ENCODE measurements at regions not wholly inside any gene's neighbourhood (a gene's known extent, or its start where the extent isn't known, plus 50 kb on each side); places are given as distances from the start of the nearest gene placed in this dataset.
"Not testable (repeated sequence)": the region's sequence is repeated elsewhere in the genome, so short reads cannot be mapped to it uniquely, and the experiment has no call there.

DNA sequence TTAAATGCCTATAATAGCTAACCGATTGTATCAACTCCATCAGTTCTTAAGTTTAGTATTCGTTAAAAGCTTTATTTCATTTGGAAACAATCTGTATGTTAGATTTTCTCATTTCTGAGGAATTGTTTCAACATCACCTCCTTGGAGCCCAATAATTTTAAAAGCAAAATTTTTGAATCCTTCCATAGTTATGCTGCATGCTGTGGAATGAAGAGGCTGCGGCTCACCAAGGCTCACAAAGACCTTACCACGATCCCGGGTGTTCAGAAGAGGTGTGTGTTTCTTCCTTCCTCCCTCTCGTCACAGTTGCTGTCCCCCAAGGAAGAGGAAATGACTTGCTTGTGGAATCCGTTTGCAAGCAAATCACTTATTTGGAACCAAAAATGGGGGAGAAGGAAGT is 143.8 kb downstream of the FGF1 start:
- DNase-seq = no peak

DNA sequence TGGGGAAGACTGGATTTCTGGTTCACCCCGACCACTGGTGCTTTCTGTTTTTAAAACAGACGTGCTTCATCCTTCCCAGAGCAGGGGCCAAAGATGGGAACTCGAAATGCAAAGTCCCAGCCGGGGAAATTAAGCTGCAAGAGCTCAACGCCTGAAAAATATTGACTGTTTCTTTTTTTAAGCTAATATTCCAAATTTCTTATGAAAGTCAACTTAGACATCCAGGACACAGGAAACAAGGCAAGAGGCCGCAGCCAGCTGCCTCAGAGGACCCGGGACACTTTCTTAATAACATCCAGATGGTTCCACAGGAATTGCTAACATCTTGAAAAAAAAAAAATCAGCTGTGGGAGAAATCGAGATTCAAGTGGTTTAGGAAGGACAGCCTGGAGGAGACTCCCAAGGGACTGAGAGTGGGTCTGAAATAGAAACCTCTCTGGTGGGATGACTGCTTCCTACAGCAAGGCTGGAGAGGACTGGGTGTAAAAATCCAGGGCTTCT is 144.9 kb downstream of the FGF1 start:
- DNase-seq = no peak

DNA sequence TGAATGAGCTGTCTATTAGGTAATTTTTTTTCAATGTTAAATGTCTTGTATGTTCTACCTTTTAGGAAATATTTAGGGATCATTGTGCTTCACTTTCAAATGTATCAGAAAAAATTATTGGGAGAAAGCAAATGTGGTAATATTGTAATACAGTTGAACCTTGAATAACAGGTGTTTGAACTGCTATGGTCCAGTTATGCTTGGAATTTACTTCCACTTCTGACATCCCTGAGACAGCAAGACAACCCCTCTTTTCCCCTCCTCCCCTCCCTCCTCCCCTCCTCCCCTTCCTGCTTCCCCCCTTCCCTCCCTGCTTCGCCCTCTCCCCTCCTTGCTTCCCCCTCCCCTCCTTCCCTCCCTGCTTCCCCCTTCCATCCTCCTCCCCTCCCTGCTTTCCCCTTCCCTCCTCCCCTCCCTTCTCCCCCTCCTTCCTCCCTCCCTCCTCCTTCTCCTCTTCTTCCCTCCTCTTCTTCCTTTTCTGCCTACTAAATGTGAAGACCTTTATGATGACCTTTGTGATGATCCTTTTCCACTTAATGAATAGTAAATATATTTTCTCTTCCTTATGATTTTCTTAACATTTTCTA is 146.6 kb downstream of the FGF1 start:
- no peak for DNase-seq

DNA sequence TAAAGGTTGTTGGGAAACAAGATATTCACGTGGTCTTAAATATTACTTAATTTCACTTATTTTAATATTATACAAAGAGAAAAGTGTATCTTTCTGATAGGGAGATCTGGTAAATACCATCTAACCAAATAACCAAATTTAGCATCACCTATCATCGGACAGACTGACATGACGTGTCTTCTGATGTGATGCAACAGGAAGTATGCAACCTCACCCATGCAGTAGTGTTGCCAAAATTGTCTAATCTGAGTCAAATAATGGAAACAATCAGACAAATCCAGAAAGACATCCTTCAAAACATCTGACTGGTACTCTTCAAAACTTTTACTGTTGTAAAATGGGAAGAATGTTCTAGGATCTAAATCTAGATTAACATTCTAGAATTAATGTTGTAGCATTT is 148.0 kb downstream of the FGF1 start:
- DNase-seq = peak; percentile 6

DNA sequence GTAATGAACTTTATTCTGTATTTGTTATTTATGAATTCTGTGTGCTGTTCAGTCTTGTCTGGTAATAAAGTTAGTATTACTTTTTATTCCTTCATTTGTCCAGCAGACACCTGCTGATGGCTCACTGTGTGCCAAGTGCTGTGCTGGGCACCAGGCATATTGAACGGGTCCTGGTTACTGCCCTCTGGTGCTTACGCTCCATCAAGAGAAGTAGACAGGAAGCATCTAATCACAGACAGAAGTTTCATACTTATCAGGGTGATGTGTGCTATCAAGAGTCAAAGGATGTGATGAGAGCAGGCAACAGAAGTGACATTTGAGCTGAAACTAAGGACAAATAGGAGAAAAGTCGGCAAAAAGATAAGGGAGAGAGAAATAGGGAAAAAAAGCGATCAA is 153.1 kb downstream of the FGF1 start:
- no peak for DNase-seq

DNA sequence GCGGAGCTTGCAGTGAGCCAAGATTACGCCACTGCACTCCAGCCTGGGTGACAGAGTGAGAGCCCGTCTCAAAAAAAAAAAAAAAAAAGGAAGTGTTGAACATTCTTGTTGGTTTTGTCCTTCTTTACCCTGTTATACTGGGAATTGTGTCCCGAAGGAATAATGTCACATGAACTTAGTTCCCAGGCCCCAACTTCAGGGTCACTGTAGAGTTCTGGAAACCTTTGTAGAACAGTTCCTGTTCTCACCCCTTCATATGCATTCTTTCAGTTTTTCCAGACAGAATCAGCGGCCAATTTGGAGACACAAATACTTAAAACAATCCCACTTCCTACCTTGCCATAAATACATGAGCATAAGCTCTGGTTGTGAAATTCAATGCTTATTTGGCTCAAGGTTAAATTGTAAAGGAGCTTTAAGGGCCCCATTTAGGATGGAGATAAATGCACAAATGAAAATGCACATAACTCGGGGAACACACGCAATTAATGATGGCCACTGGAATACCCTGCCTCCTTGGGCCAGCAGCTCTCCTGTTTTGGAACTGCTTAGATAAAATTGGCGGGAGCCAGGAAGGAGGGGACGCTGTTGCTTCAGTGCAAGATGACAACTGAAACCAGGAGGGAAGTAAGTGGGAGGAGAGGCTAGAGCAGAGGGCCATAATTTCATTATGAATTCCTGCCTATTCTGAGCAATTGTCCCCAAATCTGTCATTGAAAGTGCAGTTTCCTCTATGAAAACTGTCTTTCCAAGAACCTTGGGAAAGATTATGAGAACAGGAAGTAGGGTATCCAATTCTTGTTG is 153.7 kb downstream of the FGF1 start:
- DNase-seq = no peak

DNA sequence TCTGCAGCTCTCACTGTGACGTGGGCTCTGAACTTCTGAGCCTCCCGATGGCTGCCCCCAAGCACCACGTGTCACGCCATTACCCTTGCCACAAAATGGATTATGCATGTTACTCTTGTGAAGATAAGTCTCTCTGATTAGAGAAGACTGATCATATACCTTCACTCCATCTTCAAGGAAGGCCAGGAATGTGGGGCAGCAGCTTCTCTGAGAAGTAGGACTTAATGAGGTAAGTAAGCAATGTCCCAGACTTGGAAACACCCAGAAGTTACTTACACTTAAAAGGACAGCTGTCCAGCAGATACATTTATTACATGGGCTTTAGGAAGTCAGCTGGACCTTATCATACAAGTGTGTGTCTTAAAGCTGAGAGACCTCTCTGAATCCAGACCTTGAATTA is 155.0 kb downstream of the FGF1 start:
- DNase-seq = no peak

DNA sequence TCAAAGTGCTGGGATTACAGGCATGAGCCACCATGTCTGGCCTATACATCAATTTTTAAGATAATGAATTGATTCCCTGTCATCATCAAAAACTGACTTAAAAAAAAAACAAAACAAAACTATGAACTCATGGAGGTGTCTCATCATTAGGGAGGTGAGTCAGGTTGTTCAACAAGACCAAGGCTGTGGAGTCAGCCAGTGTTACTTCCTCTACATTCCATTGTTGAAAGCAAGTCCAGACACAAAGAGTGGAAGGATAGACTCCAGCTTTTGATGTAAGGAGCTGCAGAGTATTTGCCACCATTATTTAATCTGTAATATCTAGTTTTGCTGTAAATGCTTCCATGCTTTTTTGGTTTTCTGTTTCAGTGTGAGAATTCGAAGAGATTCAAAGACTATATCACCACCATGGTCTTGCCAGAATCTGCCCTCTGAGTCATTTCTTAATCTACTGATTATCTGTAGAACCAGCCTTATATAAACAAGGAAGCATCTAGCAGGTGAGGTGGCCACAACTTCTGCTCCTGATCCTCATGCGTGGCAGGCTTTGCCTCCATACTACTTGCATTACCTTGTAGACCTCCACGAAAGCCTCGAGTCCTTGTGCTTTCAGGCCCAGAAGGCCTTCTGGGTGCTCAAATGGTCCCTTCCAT is 156.1 kb downstream of the FGF1 start:
- DNase-seq = no peak

DNA sequence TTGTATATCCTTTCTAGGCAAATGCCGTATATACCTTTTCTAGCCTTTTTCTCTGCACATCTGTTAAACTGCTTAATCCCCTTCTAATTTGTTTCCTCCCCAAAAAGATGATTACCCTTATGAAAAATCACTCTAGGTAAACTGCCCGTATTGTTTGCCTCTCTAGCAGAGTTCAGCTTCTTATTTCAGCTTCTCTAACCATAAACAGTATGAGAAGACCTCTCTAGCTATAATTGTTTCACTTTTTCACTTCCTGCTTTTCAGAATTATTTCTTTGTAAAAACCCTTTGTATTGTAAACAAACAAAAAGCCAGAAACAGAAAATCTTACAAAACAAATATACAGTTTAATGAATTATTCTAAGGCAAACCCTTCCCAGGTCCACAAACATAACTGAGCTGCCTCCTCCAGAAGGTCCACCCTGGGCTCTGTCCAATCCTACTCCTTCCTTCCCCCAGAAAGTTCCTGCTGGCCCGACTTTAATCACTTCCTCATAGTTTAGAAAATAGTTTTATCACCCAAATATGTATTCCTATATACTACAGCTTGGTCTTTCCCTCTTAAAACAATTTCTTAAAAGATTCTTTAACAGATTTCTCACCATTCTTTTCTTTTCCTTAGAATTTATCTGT is 158.1 kb downstream of the FGF1 start:
- DNase-seq = no peak

DNA sequence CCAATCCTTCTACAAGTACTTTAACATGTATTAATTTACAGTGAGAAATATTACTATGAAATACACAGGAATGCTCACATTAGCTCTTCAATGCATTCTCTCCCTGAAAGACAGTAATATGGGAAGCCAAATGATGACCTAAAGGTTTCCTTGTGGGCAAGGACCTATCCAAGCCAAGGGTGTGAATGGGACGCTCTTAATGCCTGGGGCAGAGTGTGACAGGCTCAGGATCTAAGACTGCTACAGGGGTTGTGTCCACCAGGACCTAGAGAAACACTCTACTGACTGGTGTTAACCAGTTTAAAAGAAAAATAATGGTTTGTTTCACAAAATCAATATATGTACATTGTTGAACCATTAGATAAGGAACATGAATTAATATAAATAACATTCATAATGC is 158.7 kb downstream of the FGF1 start:
- DNase-seq = no peak

DNA sequence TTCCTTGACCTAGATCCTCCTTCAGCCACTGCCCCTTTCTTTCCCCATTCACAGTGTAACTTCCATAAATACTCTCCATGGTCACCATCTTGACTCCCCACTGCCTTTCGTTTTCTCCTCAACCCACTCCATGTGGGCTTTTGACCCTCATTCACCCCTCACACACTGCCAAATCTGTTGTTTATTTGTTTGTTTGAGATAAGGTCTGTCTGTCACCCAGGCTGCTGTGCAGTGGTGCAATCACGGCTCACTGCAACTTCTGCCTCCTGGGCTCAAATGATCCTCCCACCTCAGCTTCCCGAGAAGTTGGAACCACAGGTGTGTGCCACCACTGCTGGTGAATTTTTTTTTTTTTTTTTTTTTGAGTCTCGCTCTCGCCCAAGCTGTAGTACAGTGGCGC is 162.9 kb downstream of the FGF1 start:
- no peak for DNase-seq

DNA sequence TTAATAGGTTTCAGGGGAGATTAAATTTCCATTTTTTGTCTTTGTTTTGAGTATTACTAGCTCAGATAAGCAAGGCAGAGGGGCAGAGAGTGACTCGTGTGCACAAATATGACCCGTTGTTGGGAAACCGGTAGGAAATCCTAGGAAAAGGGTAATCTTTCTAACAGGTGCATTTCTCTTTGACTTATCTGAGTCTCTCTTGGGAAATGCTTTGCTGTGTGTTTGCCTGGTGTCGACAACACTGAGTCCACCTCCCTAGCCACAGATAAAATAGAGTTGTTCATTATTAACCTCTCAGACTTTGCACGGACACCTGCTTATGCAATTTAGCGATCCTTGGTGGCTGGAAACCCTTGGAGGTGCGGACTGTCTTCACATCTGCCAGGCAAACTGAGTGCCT is 164.2 kb downstream of the FGF1 start:
- no peak for DNase-seq

DNA sequence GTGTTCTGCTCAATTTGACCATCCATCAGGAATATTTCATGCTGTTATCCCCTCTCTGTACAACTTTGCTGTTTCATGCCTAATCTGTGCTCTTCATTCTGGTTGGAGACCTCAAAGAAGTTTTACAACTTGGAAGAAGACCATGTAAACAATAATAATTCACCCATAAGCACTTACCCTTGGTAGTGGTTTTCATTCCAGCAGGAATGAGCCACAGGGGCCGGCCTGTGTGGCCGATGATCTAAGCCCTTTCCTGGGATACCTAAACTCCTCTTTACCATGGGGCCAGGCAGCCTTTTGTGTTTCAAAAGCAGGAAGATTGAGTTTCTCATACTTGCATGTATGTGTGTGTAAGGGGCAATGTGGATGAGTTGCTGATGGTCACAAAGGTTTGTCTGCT is 165.0 kb downstream of the FGF1 start:
- DNase-seq = no peak

DNA sequence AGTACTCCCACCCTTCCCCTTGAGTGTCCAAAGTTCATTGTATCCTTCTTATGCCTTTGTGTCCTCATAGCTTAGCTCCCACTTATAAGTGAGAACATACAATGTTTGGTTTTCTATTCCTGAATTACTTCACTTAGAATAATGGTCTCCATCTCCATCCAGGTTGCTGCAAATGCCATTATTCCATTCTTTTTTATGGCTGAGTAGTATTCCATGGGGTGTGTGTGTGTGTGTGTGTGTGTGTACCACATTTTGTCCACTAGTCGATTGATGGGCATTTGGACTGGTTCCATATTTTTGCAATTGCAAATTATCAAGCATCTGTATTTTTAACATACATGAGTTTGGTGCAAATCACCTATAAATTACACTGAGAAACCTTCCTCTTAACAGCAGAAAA is 166.0 kb downstream of the FGF1 start:
- DNase-seq = not testable (repeated sequence)

DNA sequence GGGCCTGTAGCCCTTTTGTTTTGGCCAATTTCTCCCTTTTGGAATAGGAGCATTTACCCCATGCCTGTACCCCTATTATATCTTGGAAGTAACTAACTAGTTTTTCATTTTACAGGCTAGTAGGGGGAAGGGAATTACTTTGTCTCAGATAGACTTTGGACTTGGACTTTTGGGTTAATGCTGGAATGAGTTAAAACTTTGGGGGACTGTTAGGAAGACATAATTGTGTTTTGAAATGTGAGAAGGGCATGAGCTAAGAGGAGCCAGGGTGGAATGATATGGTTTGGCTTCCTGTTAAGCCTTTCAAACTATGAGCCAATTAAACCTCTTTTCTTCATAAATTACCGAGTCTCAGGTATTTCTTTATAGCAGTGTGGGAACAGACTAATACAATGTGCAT is 168.1 kb downstream of the FGF1 start:
- no peak for DNase-seq

DNA sequence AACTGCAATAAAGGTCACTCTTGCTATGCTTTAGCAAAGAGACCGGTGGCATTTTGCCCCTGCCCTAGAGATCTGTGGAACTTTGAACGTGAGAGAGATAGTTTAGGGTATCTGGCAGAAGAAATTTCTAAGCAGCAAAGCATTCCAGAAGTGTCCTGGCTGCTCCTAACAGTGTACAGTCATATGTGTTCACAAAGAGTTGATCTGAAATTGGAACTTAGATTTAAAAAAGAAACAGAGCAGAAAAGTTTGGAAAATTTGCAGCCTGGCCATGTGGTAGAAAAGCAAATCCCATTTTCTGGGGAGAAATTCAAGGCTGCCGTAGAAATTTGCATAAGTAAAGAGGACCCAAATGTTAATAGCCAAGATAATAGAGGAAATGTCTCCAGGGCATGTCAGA is 169.2 kb downstream of the FGF1 start:
- DNase-seq = no peak

DNA sequence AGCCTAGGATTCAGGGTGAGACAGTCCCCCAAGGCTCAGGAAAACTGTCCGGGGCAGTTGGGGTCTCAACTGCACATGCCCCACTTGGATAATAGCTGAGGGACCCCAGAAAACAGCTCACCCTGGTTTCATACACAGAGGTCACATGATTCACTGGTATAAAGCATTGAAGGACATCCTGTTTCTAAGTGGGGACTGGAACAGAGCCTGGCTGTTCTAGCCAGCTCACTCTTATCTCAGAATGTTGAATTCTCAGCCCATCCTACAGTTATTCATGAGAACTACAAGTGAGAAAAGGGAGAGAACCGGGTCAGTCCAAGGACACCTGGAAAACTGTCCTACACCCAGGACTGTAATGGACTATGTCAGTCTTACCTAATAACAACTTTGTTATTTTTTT is 170.9 kb downstream of the FGF1 start:
- no peak for DNase-seq

DNA sequence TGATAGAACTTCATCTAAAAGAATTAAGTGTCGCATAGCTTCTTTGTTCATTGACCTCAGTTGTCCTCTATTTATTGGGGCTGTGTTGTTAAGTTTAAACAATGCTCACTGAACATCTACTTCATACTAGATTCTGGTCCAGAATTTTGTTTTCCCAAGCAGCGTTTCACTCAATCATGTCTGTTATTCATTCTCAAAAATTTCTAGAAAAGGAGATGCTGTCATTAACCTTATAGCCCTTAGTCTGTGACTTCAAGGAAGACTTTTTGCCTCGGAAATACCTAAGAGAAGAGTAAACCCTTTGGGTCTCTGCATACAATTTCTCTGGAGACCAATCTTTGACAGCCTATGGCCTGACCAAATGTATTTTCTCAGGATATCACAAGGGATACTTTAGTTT is 171.7 kb downstream of the FGF1 start:
- no peak for DNase-seq

DNA sequence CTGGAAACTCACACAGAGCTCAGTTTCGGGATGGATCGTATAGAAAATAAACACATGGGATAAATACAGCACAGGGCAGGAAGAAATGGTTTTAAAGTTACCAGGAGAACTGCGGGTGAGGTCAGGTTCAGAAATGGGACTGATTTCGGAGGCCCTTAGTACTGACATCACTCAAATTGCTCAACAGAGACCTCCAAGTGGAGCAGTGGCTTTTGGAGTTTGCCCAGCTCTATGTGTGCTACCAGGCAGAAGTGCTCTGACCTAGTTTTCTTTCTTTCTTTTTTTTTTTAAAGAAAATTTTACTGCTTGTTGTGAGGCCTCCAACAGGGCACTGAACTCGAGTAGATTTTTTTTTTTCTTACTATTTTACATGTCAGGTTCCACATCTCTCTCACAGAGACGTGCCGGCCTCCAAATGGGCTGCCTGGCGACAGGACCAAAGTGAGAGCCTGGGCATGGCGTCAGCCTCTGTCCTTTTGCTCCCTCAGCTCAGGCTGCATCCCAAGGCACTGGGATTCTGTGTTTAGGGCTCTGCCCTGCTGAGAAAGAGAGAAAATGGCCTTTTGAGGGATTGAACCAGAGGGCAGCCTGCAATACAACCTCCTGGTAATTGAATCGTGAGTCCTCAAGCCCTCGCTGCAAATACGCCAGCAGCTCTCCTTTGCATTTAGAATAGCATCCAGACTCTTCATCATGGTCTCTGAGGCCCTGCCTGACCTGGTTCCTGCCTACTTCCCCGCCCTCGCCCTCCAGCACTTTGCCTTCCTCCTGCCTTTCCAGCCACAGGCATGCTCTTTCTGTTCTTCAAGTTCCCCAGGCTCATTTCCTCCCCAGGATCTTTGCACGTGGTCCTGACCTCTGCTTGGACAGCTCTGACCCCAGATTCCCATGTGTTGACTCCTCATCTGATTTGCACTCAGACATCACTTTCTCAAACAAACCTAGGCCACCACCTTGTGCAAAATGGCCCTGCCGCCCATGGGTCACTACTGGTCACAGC is 173.5 kb downstream of the FGF1 start:
- DNase-seq = no peak

DNA sequence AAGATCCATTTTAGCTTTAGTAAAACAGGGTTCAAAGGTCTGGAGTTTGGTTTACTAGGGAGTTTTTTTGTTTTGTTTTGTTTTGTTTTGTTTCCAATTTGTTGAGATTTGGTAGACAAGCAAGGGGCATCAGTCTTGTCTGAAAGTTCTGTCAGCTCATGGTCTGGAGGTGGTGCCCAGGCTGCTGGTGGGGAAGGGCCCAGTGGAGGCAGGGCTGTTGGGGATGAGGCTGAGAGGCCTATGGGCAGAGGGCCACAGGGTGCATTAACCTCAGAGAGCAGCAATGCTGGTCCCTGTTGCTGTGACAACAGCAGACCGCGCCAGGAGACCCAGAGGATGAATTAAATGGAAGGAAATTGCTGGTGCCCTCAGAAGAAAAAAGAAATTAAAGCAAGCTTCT is 174.5 kb downstream of the FGF1 start:
- DNase-seq = no peak

DNA sequence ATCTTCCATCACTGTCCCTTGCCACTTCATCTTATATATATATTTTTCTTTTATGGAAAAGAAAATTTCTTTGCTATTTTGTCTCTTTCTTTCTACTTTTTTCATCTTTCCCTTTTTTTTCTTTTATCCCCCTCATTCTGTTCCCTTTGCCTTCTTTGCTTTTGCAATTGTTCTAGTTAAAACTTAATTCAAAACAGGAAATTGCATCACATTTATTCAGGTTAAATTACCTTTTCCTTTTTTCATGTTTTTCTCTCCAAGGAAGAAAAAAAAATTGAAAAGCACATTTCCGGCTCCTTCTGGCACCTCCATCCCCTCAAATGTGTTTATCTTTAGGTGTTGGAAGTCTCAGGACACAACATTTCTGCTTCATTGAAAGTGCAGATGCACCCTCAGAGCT is 176.9 kb downstream of the FGF1 start:
- no peak for DNase-seq

DNA sequence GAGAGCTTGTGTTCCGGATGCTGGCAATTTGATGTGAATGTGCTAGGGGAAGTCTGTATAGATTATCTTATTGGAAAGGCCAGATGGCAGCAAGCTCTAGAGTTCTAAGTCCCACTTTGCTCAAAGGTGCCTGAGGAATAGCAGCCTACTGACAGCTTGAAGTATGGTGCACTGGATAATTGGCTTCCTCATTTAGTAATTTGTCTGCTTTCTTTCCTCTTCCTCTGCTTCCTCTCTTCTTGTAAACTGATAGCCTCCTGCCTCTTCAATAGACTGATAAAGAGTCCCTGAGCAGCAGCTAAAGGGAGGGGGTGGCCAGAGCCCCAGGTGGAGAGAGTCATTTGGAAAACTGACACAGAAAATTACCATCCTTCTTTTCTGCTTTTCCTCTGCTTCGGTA is 177.3 kb downstream of the FGF1 start:
- no peak for DNase-seq
